MM.1S (cell line): ENCODE measurements at regions not wholly inside any gene's neighbourhood (a gene's known extent, or its start where the extent isn't known, plus 50 kb on each side); places are given as distances from the start of the nearest gene placed in this dataset.

Source experiments
- CTCF ChIP-seq: fragments of 300-600 bp; sonication (generic); IDR thresholded peaks from 2 replicates; pipeline ENCODE4 v1.5.1; 2016; ENCODE audit warnings: antibody characterized with exemption, low read length, mixed read lengths
- EZH2 ChIP-seq: fragments of 300-600 bp; sonication (generic); optimal IDR thresholded peaks from 2 replicates; pipeline ENCODE3; 2017; ENCODE audit warnings: low read depth, mild to moderate bottlenecking, antibody characterized with exemption, low read length, mixed read lengths
- EZH2phosphoT487 ChIP-seq: fragments of 300-600 bp; sonication (generic); IDR thresholded peaks from 2 replicates; pipeline ENCODE4 v1.6.1; 2018; ENCODE audit warnings: antibody characterized with exemption, low read length

- TF ChIP-seq CTCF (no peak), EZH2phosphoT487 (no peak), EZH2 (no peak)
These were observed 57.7 kb upstream of the CDK13 start for GRCh38 chr7:39892361-39892760.
